ENCODE measurements at regions not wholly inside any gene's neighbourhood (a gene's known extent, or its start where the extent isn't known, plus 50 kb on each side); places are given as distances from the start of the nearest gene placed in this dataset.

DNA sequence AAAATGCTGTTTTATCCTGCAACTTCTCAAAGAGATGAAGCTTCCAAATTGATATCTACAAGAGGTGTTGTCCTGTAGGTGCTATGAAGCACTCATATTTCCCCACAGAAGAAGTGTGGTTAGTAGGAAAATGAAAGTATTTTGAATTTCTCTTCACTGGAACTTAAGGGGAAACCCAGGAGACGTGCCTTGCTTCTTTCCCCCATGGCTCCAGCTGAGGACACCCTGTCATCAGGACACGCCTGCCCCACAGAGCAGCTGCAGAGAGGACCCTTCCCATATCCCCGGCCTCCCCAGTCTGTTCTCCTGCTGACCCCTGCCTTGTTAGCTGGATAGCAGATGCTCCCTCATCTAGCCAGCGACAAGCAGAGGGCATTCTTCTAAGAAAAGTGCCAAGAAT, 371.3 kb downstream of the COG6 start:
- DNase-seq (ENCODE audit: low spot score): no peak
- H3K4me3 ChIP-seq: no peak overlapping the region
- H3K4me3 Mint-ChIP-seq: no peak overlapping the region

DNA sequence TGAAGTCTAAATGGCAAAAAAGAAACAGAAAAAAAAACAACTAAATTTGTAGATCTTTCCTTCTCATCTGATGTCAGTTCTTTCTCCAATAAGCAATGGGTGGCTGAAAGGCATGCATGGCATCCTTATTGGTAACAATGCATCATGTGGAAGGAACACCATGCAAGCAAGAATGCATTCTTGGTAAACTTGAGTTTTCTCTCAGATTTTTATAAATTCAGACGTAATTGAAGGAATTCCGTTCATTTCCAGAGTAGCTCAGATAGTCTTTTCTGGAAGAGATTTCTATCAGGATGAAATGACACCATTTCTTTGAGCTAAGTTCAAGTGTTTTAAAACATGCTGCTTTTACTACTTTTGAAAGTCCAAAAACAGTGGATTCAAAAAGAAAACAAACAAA, 373.0 kb downstream of the COG6 start:
- H3K9ac ChIP-seq: no peak overlapping the region
- H3K79me2 ChIP-seq (ENCODE audit: low read depth): no peaks in the 10 kb centered on the region
- no peak overlapping the region for H3K27ac Mint-ChIP-seq
- H3K4me2 ChIP-seq: no peak overlapping the region
- no peaks in the 10 kb centered on the region for H3K4me1 Mint-ChIP-seq
- no peaks in the 10 kb centered on the region for H3K9me3 ChIP-seq (ENCODE audit: low read depth)
- no peaks in the 10 kb centered on the region for H4K20me1 ChIP-seq (ENCODE audit: low read depth)
- DNase-seq (ENCODE audit: low spot score): no peak
- TF ChIP-seq, protein P1, sequence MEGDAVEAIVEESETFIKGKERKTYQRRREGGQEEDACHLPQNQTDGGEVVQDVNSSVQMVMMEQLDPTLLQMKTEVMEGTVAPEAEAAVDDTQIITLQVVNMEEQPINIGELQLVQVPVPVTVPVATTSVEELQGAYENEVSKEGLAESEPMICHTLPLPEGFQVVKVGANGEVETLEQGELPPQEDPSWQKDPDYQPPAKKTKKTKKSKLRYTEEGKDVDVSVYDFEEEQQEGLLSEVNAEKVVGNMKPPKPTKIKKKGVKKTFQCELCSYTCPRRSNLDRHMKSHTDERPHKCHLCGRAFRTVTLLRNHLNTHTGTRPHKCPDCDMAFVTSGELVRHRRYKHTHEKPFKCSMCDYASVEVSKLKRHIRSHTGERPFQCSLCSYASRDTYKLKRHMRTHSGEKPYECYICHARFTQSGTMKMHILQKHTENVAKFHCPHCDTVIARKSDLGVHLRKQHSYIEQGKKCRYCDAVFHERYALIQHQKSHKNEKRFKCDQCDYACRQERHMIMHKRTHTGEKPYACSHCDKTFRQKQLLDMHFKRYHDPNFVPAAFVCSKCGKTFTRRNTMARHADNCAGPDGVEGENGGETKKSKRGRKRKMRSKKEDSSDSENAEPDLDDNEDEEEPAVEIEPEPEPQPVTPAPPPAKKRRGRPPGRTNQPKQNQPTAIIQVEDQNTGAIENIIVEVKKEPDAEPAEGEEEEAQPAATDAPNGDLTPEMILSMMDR (IDR thresholded peaks at IDR 0.05): no peak
- no peak for TF ChIP-seq EZH2phosphoT487 (IDR thresholded peaks at IDR 0.05)
- no peaks in the 10 kb centered on the region for H3F3A ChIP-seq (ENCODE audit: low read depth)
- no peaks in the 10 kb centered on the region for H3K27me3 ChIP-seq
- no peak overlapping the region for H3K4me3 ChIP-seq
- H2AFZ ChIP-seq (replicated peaks): no peak overlapping the region
- no peak overlapping the region for H3K4me3 Mint-ChIP-seq
- H3K27ac ChIP-seq: no peak overlapping the region
- H3K9me3 Mint-ChIP-seq: peaks cover 3% of the 10 kb centered on the region
- H3K36me3 ChIP-seq: no peaks in the 10 kb centered on the region
- peaks cover 5% of the 10 kb centered on the region for H3K27me3 Mint-ChIP-seq (ENCODE audit: insufficient read depth, low read depth)
- H3K36me3 Mint-ChIP-seq: no peaks in the 10 kb centered on the region
- no peaks in the 10 kb centered on the region for H3K4me1 ChIP-seq

More for the DNA sequence above, 371.3 kb downstream of the COG6 start:
- Histone ChIP-seq H3K4me2 (no peak overlapping the region), H3K79me2 (ENCODE audit: low read depth) (no peaks in the 10 kb centered on the region), H3K4me1 (no peaks in the 10 kb centered on the region), H3K9ac (no peak overlapping the region), H3K27ac (no peak overlapping the region), H4K20me1 (ENCODE audit: low read depth) (no peaks in the 10 kb centered on the region), H3K9me3 (ENCODE audit: low read depth) (no peaks in the 10 kb centered on the region), H3K27me3 (no peaks in the 10 kb centered on the region), H2AFZ (replicated peaks) (no peak overlapping the region), H3F3A (ENCODE audit: low read depth) (no peaks in the 10 kb centered on the region), H3K36me3 (no peaks in the 10 kb centered on the region)
- peaks cover 3% of the 10 kb centered on the region for H3K9me3 Mint-ChIP-seq
- H3K4me1 Mint-ChIP-seq: no peaks in the 10 kb centered on the region
- TF ChIP-seq EZH2 (IDR thresholded peaks at IDR 0.05) (no peak), EZH2phosphoT487 (IDR thresholded peaks at IDR 0.05) (no peak)
- TF ChIP-seq, protein P1 (IDR thresholded peaks at IDR 0.05): no peak
- H3K27me3 Mint-ChIP-seq (ENCODE audit: insufficient read depth, low read depth): peaks cover 5% of the 10 kb centered on the region
- no peaks in the 10 kb centered on the region for H3K36me3 Mint-ChIP-seq
- no peak overlapping the region for H3K27ac Mint-ChIP-seq

DNA sequence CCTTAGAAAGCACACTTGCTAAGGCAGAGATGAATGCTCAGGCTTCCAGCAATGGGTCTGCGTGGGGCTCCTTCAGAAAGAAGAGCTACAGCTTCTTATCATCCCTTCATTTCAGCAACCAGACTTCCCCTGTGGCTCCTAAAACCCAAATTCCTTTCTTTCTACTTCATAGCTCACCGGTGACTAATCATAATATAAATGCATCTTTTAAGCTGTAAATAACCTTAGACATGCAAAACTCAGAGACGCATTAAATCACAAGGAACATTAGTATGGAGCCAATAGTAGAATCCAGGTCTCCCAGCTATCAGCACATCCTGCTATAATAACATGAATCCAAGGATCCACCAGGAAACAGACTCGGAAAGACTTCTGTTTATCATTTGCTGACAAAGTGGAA, 375.6 kb downstream of the COG6 start:
- H3K4me3 ChIP-seq: no peak overlapping the region
- DNase-seq (ENCODE audit: low spot score): no peak
- H3K4me1 ChIP-seq: no peaks in the 10 kb centered on the region
- H3K27ac ChIP-seq: no peak overlapping the region
- H3K4me2 ChIP-seq: no peak overlapping the region
- no peak for TF ChIP-seq EZH2phosphoT487 (IDR thresholded peaks at IDR 0.05)
- TF ChIP-seq, protein P1 (IDR thresholded peaks at IDR 0.05): no peak
- Mint-ChIP-seq H3K9me3 (peaks cover 3% of the 10 kb centered on the region), H3K4me3 (no peak overlapping the region), H3K27ac (no peak overlapping the region), H3K36me3 (no peaks in the 10 kb centered on the region), H3K27me3 (ENCODE audit: insufficient read depth, low read depth) (peaks cover 2% of the 10 kb centered on the region), H3K4me1 (no peaks in the 10 kb centered on the region)
- no peaks in the 10 kb centered on the region for H3F3A ChIP-seq (ENCODE audit: low read depth)
- no peak overlapping the region for H2AFZ ChIP-seq (replicated peaks)
- H3K79me2 ChIP-seq (ENCODE audit: low read depth): no peaks in the 10 kb centered on the region
- H3K9me3 ChIP-seq (ENCODE audit: low read depth): no peaks in the 10 kb centered on the region
- H3K9ac ChIP-seq: no peak overlapping the region
- no peaks in the 10 kb centered on the region for H3K27me3 ChIP-seq
- no peaks in the 10 kb centered on the region for H4K20me1 ChIP-seq (ENCODE audit: low read depth)
- H3K36me3 ChIP-seq: no peaks in the 10 kb centered on the region

GRCh38 chr13:40039061-40039460, 383.6 kb downstream of the COG6 start:
- Mint-ChIP-seq H3K36me3 (no peaks in the 10 kb centered on the region), H3K9me3 (no peaks in the 10 kb centered on the region), H3K27ac (no peak overlapping the region), H3K4me3 (no peak overlapping the region), H3K27me3 (ENCODE audit: insufficient read depth, low read depth) (no peaks in the 10 kb centered on the region), H3K4me1 (no peaks in the 10 kb centered on the region)
- Histone ChIP-seq H3F3A (ENCODE audit: low read depth) (no peaks in the 10 kb centered on the region), H3K79me2 (ENCODE audit: low read depth) (no peaks in the 10 kb centered on the region), H4K20me1 (ENCODE audit: low read depth) (no peaks in the 10 kb centered on the region), H3K4me2 (no peak overlapping the region), H3K9me3 (ENCODE audit: low read depth) (no peaks in the 10 kb centered on the region), H3K27ac (no peak overlapping the region), H3K4me1 (peaks cover 7% of the 10 kb centered on the region), H3K36me3 (no peaks in the 10 kb centered on the region), H3K27me3 (no peaks in the 10 kb centered on the region), H3K4me3 (no peak overlapping the region), H2AFZ (replicated peaks) (no peak overlapping the region), H3K9ac (no peak overlapping the region)
- DNase-seq (ENCODE audit: low spot score): no peak
- TF ChIP-seq, protein P1 (IDR thresholded peaks at IDR 0.05): no peak
- TF ChIP-seq EZH2phosphoT487 (IDR thresholded peaks at IDR 0.05): no peak
- no peak for TF ChIP-seq EZH2 (IDR thresholded peaks at IDR 0.05)
